H9 (cell line): ENCODE measurements at regions not wholly inside any gene's neighbourhood (a gene's known extent, or its start where the extent isn't known, plus 50 kb on each side); places are given as distances from the start of the nearest gene placed in this dataset.

ENCODE experiments used
- DNase-seq: peaks from one replicate; pipeline ENCODE4 v3.0.0-alpha.2; 2017
- H2AFZ ChIP-seq: one replicate; pipeline ENCODE4 v1.6.1; 2013; ENCODE audit warnings: mild to moderate bottlenecking, low read length, control low read depth, moderate library complexity
- H2AK5ac ChIP-seq: 2 replicates; pipeline ENCODE4 v1.6.1; 2013; ENCODE audit warnings: low read length, control low read depth, mixed read lengths; ENCODE audit not compliant: insufficient read length
- H2BK120ac ChIP-seq: one replicate; pipeline ENCODE4 v1.6.1; 2013; ENCODE audit warnings: low read depth, mild to moderate bottlenecking, low read length, control low read depth, inconsistent platforms; ENCODE audit not compliant: poor library complexity, severe bottlenecking
- H2BK12ac ChIP-seq: 2 replicates; pipeline ENCODE4 v1.6.1; 2013; ENCODE audit warnings: low read length, control low read depth, mixed read lengths, low read depth; ENCODE audit not compliant: insufficient read length
- H2BK15ac ChIP-seq: 2 replicates; pipeline ENCODE4 v1.6.1; 2013; ENCODE audit warnings: low read depth, low read length, control low read depth
- H2BK20ac ChIP-seq: one replicate; pipeline ENCODE4 v1.6.1; 2013; ENCODE audit warnings: low read depth, mild to moderate bottlenecking, low read length, control low read depth, inconsistent platforms; ENCODE audit not compliant: poor library complexity, severe bottlenecking
- H2BK5ac ChIP-seq: 2 replicates; pipeline ENCODE4 v1.6.1; 2013; ENCODE audit warnings: low read length, control low read depth, mixed read lengths; ENCODE audit not compliant: insufficient read length
- H3K14ac ChIP-seq: 2 replicates; pipeline ENCODE4 v1.6.1; 2013; ENCODE audit warnings: low read length, control low read depth; ENCODE audit not compliant: insufficient read depth
- H3K18ac ChIP-seq: 2 replicates; pipeline ENCODE4 v1.6.1; 2013; ENCODE audit warnings: low read depth, mild to moderate bottlenecking, mixed read lengths, low read length, control low read depth; ENCODE audit not compliant: insufficient read length
- H3K23ac ChIP-seq: 2 replicates; pipeline ENCODE4 v1.6.1; 2013; ENCODE audit warnings: low read length, control low read depth, mixed read lengths, low read depth; ENCODE audit not compliant: insufficient read length
- H3K23me2 ChIP-seq: 2 replicates; pipeline ENCODE4 v1.6.1; 2013; ENCODE audit warnings: low read depth, mild to moderate bottlenecking, mixed read lengths, low read length, control low read depth; ENCODE audit not compliant: insufficient read length, poor library complexity, severe bottlenecking
- H3K27ac ChIP-seq: 2 replicates; pipeline ENCODE4 v1.5.1; 2013; ENCODE audit warnings: low read length, control low read depth, mixed read lengths, low read depth; ENCODE audit not compliant: insufficient read length
- H3K27me3 ChIP-seq: 2 replicates; pipeline ENCODE4 v1.6.1; 2013; ENCODE audit warnings: low read length, control low read depth, inconsistent platforms; ENCODE audit not compliant: insufficient read depth
- H3K4ac ChIP-seq: 2 replicates; pipeline ENCODE4 v1.6.1; 2013; ENCODE audit warnings: low read depth, mild to moderate bottlenecking, control low read depth, inconsistent platforms, low read length, moderate library complexity
- H3K4me1 ChIP-seq: 2 replicates; pipeline ENCODE4 v1.6.1; 2013; ENCODE audit warnings: low read length, control low read depth, inconsistent platforms; ENCODE audit not compliant: insufficient read depth
- H3K4me2 ChIP-seq: 2 replicates; pipeline ENCODE4 v1.6.1; 2013; ENCODE audit warnings: low read length, control low read depth, mixed read lengths; ENCODE audit not compliant: insufficient read length, insufficient read depth
- H3K56ac ChIP-seq: 2 replicates; pipeline ENCODE4 v1.6.1; 2013; ENCODE audit warnings: low read depth, mild to moderate bottlenecking, mixed read lengths, low read length, control low read depth; ENCODE audit not compliant: insufficient read length
- H3K79me1 ChIP-seq: 2 replicates; pipeline ENCODE4 v1.6.1; 2013; ENCODE audit warnings: low read depth, mild to moderate bottlenecking, moderate library complexity, low read length, control low read depth, inconsistent platforms; ENCODE audit not compliant: insufficient read depth, poor library complexity, severe bottlenecking
- H3K79me2 ChIP-seq: 2 replicates; pipeline ENCODE4 v1.6.1; 2013; ENCODE audit warnings: low read length, control low read depth, inconsistent platforms; ENCODE audit not compliant: insufficient read depth
- H3K9ac ChIP-seq: 2 replicates; pipeline ENCODE4 v1.6.1; 2013; ENCODE audit warnings: low read length, control low read depth, mixed read lengths; ENCODE audit not compliant: insufficient read length; ENCODE audit errors: extremely low read depth
- H3K9me3 ChIP-seq: one replicate; pipeline ENCODE4 v1.6.1; 2013; ENCODE audit warnings: low read depth, low read length, inconsistent platforms; ENCODE audit not compliant: control insufficient read depth
- H3T11ph ChIP-seq: one replicate; pipeline ENCODE4 v1.6.1; 2013; ENCODE audit warnings: mild to moderate bottlenecking, low read length, control low read depth, inconsistent platforms
- H4K20me1 ChIP-seq: one replicate; pipeline ENCODE4 v1.6.1; 2013; ENCODE audit not compliant: control insufficient read depth, insufficient read length, insufficient read depth
- H4K5ac ChIP-seq: 2 replicates; pipeline ENCODE4 v1.6.1; 2013; ENCODE audit warnings: low read depth, mild to moderate bottlenecking, mixed read lengths, low read length, control low read depth; ENCODE audit not compliant: insufficient read length
- H4K8ac ChIP-seq: replicated peaks from 2 replicates; pipeline ENCODE4 v1.6.1; 2013; ENCODE audit warnings: low read length, control low read depth, mixed read lengths, low read depth; ENCODE audit not compliant: insufficient read length
- H4K91ac ChIP-seq: 2 replicates; pipeline ENCODE4 v1.6.1; 2013; ENCODE audit warnings: low read depth, mild to moderate bottlenecking, moderate library complexity, mixed read lengths, low read length, control low read depth; ENCODE audit not compliant: insufficient read length
- H3K27ac Mint-ChIP-seq, 3 experiments: 2 replicates in 2 of 3; 3 replicates in 1 of 3; pipeline ENCODE4 v1.8.0; 2020 to 2021; ENCODE audit warnings: mixed read lengths in 3 of 3, mild to moderate bottlenecking in 1 of 3, moderate library complexity in 1 of 3
- H3K27me3 Mint-ChIP-seq: 2 replicates; pipeline ENCODE4 v1.8.0; 2021; ENCODE audit warnings: low read depth, mild to moderate bottlenecking, moderate library complexity, mixed read lengths
- H3K36me3 Mint-ChIP-seq, 3 experiments: 2 replicates in 2 of 3; 3 replicates in 1 of 3; pipeline ENCODE4 v1.8.0; 2020 to 2021; ENCODE audit warnings: low read depth in 3 of 3, mixed read lengths in 3 of 3; ENCODE audit not compliant: insufficient read depth in 1 of 3
- H3K4me1 Mint-ChIP-seq, 2 experiments: 2 replicates each; pipeline ENCODE4 v1.8.0; 2020; ENCODE audit warnings: mixed read lengths in 2 of 2
- H3K4me3 Mint-ChIP-seq, 2 experiments: 2 replicates in 1 of 2; 3 replicates in 1 of 2; pipeline ENCODE4 v1.8.0; 2020 to 2021; ENCODE audit warnings: mild to moderate bottlenecking in 2 of 2, mixed read lengths in 2 of 2, moderate library complexity in 1 of 2
- H3K9me3 Mint-ChIP-seq, 2 experiments: 2 replicates in 1 of 2; 3 replicates in 1 of 2; pipeline ENCODE4 v1.8.0; 2020; ENCODE audit warnings: mild to moderate bottlenecking in 2 of 2, mixed read lengths in 2 of 2, moderate library complexity in 1 of 2
- WGBS: extraction: QIAGEN DNeasy Blood & Tissue Kit; methylation state at CpG from one replicate; pipeline ENCODE4 v1.1.7; 2013; ENCODE audit warnings: missing lambda C conversion rate, low lambda C conversion rate, mixed read lengths; ENCODE audit not compliant: insufficient read length; ENCODE audit errors: extremely low coverage; 5-methylcytosine and 5-hydroxymethylcytosine counted together
- TF ChIP-seq, protein P1 (sequence below): fragments of 200-600 bp; sonication (generic); conservative IDR thresholded peaks from 3 replicates; pipeline ENCODE4 v1.8.0; 2021; ENCODE audit warnings: antibody characterized with exemption, mild to moderate bottlenecking

DNA sequence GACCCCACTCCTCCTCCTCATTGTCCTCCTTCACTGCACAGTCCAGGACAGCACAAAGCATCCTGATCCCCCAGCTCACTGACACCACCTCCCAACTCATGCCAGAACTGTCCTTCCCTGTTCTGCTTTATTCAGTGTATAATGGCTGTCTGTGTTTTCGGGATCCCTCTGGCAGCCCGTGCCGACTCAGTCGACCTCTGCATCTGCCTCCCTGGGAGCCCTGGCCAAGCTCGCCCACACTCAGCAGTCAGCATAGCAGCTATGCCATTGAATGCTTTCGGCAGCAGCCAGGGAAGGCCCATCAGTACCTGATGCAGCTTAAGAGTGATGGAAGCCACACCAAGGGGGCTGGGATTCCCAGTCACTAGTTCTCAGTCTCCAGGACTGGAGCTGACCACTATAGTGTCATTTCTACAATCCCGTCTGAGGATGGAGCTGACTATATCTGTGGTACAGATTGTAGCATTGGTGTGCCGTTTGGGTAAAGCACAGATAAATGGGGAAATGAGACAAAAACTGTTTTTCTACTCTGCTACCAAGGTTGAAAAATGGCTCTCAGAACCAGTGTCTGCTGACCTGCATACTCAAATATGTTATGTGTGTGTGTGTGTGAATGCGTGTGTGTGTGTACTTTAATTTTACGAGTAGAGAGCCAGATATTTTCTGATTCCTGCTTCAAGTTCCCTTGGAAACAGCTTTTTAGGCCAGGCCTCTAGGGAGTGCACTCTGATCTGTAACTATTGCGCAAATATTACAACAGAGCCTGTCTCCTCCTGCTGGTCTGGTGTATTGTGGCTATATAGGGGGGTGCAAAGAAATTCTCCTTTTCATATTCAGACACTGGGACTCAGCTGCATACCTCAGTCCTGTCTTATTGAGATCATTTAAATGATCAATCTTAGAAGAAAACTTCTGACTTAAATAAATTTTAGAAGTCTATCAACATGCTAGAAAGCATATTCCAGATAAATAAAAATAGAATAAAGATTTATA, 78.8 kb upstream of the TOP3B start:
- Histone ChIP-seq H3K4ac (no peak overlapping the region), H3K56ac (no peak overlapping the region), H4K91ac (no peak overlapping the region), H3K4me1 (no peaks in the 10 kb centered on the region; the same call in 1 of the 2 replicates), H2AFZ (no peak overlapping the region), H3K9ac (no peak overlapping the region), H3T11ph (no peak overlapping the region), H2BK5ac (no peak overlapping the region), H4K8ac (no peak overlapping the region), H3K79me1 (no peaks in the 10 kb centered on the region), H2AK5ac (no peak overlapping the region), H2BK12ac (no peak overlapping the region), H2BK15ac (no peak overlapping the region), H2BK120ac (no peak overlapping the region), H3K4me2 (no peak overlapping the region), H3K27me3 (peaks cover 49% of the 10 kb centered on the region), H3K14ac (no peak overlapping the region; the same call in 1 of the 2 replicates), H3K79me2 (no peaks in the 10 kb centered on the region), H3K27ac (no peak overlapping the region), H3K23me2 (peaks cover 4% of the 10 kb centered on the region), H3K18ac (no peak overlapping the region), H4K5ac (no peak overlapping the region), H4K20me1 (no peaks in the 10 kb centered on the region), H3K23ac (no peak overlapping the region), H3K9me3 (no peaks in the 10 kb centered on the region), H2BK20ac (no peak overlapping the region)
- no peak for DNase-seq
- no peak overlapping the region for H3K4me3 Mint-ChIP-seq
- peaks cover 9 to 26% of the 10 kb centered on the region in 2 experiments for H3K4me1 Mint-ChIP-seq
- no peaks in the 10 kb centered on the region for H3K36me3 Mint-ChIP-seq
- TF ChIP-seq, protein P1, sequence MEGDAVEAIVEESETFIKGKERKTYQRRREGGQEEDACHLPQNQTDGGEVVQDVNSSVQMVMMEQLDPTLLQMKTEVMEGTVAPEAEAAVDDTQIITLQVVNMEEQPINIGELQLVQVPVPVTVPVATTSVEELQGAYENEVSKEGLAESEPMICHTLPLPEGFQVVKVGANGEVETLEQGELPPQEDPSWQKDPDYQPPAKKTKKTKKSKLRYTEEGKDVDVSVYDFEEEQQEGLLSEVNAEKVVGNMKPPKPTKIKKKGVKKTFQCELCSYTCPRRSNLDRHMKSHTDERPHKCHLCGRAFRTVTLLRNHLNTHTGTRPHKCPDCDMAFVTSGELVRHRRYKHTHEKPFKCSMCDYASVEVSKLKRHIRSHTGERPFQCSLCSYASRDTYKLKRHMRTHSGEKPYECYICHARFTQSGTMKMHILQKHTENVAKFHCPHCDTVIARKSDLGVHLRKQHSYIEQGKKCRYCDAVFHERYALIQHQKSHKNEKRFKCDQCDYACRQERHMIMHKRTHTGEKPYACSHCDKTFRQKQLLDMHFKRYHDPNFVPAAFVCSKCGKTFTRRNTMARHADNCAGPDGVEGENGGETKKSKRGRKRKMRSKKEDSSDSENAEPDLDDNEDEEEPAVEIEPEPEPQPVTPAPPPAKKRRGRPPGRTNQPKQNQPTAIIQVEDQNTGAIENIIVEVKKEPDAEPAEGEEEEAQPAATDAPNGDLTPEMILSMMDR = no peak
- no peak overlapping the region for H3K27ac Mint-ChIP-seq
- peaks cover 99% of the 10 kb centered on the region for H3K27me3 Mint-ChIP-seq
- H3K9me3 Mint-ChIP-seq = peaks cover 0 to 4% of the 10 kb centered on the region in 2 experiments; a peak in 3 of 5 replicates
- WGBS = no CpG with 5 or more reads among the region's 11 CpGs
